IMR-90 (cell line): ENCODE measurements at regions not wholly inside any gene's neighbourhood (a gene's known extent, or its start where the extent isn't known, plus 50 kb on each side); places are given as distances from the start of the nearest gene placed in this dataset.

Experiments used
- ATAC-seq: fragments of 200-7000 bp; cut with Tn5 transposase; 2 replicates; pipeline ENCODE4 v1.9.1; 2020; ENCODE audit warnings: low read depth, mild to moderate bottlenecking, moderate library complexity
- BruUV-seq: library from RNA; stranded (reverse); fragments of 400-500 nt; replicated peaks from 2 replicates; lab custom pipeline; 2021; lab: Mats Ljungman, UMichigan
- CTCF ChIA-PET: fragments of 300-600 bp; formaldehyde crosslinking; extraction: SDS; loops from one replicate; lab custom pipeline; 2021; ENCODE audit warnings: antibody characterized with exemption; lab: Yijun Ruan, JAX
- POLR2A ChIA-PET: fragments of 300-600 bp; sonication (Branson Sonifier 250); formaldehyde crosslinking; loops from one replicate; lab custom pipeline; 2022; ENCODE audit warnings: antibody characterized with exemption; ENCODE audit not compliant: unreplicated experiment; lab: Charles Lee
- DNase-seq: peaks from one replicate; pipeline ENCODE4 v3.0.0; 2013
- H2AFZ ChIP-seq: replicated peaks from 2 replicates; pipeline ENCODE3; 2013; ENCODE audit warnings: low read length, mild to moderate bottlenecking; ENCODE audit not compliant: poor library complexity
- H2AK5ac ChIP-seq: 2 replicates; pipeline ENCODE4 v1.6.1; 2013; ENCODE audit warnings: low read depth, low read length, inconsistent platforms
- H2AK9ac ChIP-seq: replicated peaks from 2 replicates; pipeline ENCODE3; 2013; ENCODE audit warnings: mild to moderate bottlenecking, low read depth, low read length, moderate library complexity; ENCODE audit not compliant: poor library complexity
- H2BK120ac ChIP-seq: 2 replicates; pipeline ENCODE4 v1.6.1; 2013; ENCODE audit warnings: low read depth, low read length, inconsistent platforms
- H2BK15ac ChIP-seq: 3 replicates; pipeline ENCODE4 v1.6.1; 2013; ENCODE audit warnings: low read depth, low read length, inconsistent platforms
- H2BK20ac ChIP-seq: 2 replicates; pipeline ENCODE4 v1.6.1; 2013; ENCODE audit warnings: low read depth, mild to moderate bottlenecking, inconsistent platforms, low read length, moderate library complexity
- H2BK5ac ChIP-seq: 2 replicates; pipeline ENCODE4 v1.6.1; 2013; ENCODE audit warnings: mild to moderate bottlenecking, low read depth, low read length, inconsistent platforms; ENCODE audit not compliant: poor library complexity, severe bottlenecking
- H3K14ac ChIP-seq: replicated peaks from 2 replicates; pipeline ENCODE4 v1.6.1; 2013; ENCODE audit warnings: low read depth, low read length, inconsistent platforms
- H3K18ac ChIP-seq: 2 replicates; pipeline ENCODE4 v1.6.1; 2013; ENCODE audit warnings: low read depth, low read length, control low read depth
- H3K23ac ChIP-seq: 2 replicates; pipeline ENCODE4 v1.6.1; 2013; ENCODE audit warnings: low read depth, low read length, inconsistent platforms
- H3K27ac ChIP-seq: 2 replicates; pipeline ENCODE4 v1.5.1; 2013; ENCODE audit warnings: mild to moderate bottlenecking, control low read depth, low read length; ENCODE audit not compliant: insufficient read depth
- H3K27me3 ChIP-seq: 2 replicates; pipeline ENCODE4 v1.6.1; 2013; ENCODE audit warnings: low read length; ENCODE audit not compliant: control insufficient read depth, insufficient read depth
- H3K36me3 ChIP-seq: 2 replicates; pipeline ENCODE4 v1.6.1; 2013; ENCODE audit warnings: low read length, mixed read lengths; ENCODE audit not compliant: control insufficient read depth, insufficient read depth
- H3K4ac ChIP-seq: 2 replicates; pipeline ENCODE4 v1.6.1; 2013; ENCODE audit warnings: low read depth, low read length, inconsistent platforms
- H3K4me1 ChIP-seq: 2 replicates; pipeline ENCODE4 v1.6.1; 2013; ENCODE audit warnings: low read length, mixed read lengths; ENCODE audit not compliant: control insufficient read depth, insufficient read depth
- H3K4me2 ChIP-seq: 2 replicates; pipeline ENCODE4 v1.6.1; 2013; ENCODE audit warnings: low read depth, mild to moderate bottlenecking, control low read depth, low read length, moderate library complexity
- H3K4me3 ChIP-seq: 2 replicates; pipeline ENCODE4 v1.5.1; 2013; ENCODE audit warnings: low read depth, mild to moderate bottlenecking, control low read depth, low read length, moderate library complexity; ENCODE audit not compliant: insufficient read depth
- H3K56ac ChIP-seq: 2 replicates; pipeline ENCODE4 v1.6.1; 2013; ENCODE audit warnings: low read length, inconsistent platforms; ENCODE audit not compliant: insufficient read depth; ENCODE audit errors: extremely low read depth
- H3K79me1 ChIP-seq, 2 experiments: 2 replicates each; pipeline ENCODE4 v1.6.1; 2013; ENCODE audit warnings: low read length in 2 of 2, inconsistent platforms in 1 of 2, low read depth in 1 of 2
- H3K9ac ChIP-seq: 2 replicates; pipeline ENCODE4 v1.6.1; 2013; ENCODE audit warnings: low read depth, low read length, control low read depth
- H3K9me1 ChIP-seq: 2 replicates; pipeline ENCODE4 v1.6.1; 2013; ENCODE audit warnings: low read length, inconsistent platforms; ENCODE audit not compliant: insufficient read depth
- H3K9me3 ChIP-seq: 2 replicates; pipeline ENCODE4 v1.6.1; 2013; ENCODE audit warnings: low read length; ENCODE audit not compliant: control insufficient read depth, insufficient read depth
- H4K20me1 ChIP-seq: 2 replicates; pipeline ENCODE4 v1.6.1; 2013; ENCODE audit warnings: low read length, inconsistent platforms; ENCODE audit not compliant: insufficient read depth
- H4K5ac ChIP-seq: 2 replicates; pipeline ENCODE4 v1.6.1; 2013; ENCODE audit warnings: mild to moderate bottlenecking, low read depth, low read length, control low read depth
- H4K8ac ChIP-seq, 2 experiments: 2 replicates each; pipeline ENCODE4 v1.6.1; 2013; ENCODE audit warnings: low read depth in 2 of 2, low read length in 2 of 2, control low read depth in 1 of 2, inconsistent platforms in 1 of 2
- H4K91ac ChIP-seq: 2 replicates; pipeline ENCODE4 v1.6.1; 2013; ENCODE audit warnings: low read depth, low read length, inconsistent platforms; ENCODE audit not compliant: insufficient read depth
- BHLHE40 ChIP-seq: fragments of 150-350 bp; IDR thresholded peaks from 2 replicates; pipeline ENCODE4 v1.6.1; 2016; ENCODE audit warnings: mild to moderate bottlenecking, low read depth, low read length
- CEBPB ChIP-seq: IDR thresholded peaks from 2 replicates; pipeline ENCODE4 v1.6.1; 2012; ENCODE audit warnings: low read depth, low read length, improper control_type of control experiment
- CHD1 ChIP-seq: IDR thresholded peaks from 2 replicates; pipeline ENCODE4 v1.6.1; 2012; ENCODE audit warnings: low read depth, low read length, improper control_type of control experiment
- FOS ChIP-seq: fragments of 150-350 bp; IDR thresholded peaks from 2 replicates; pipeline ENCODE4 v1.6.1; 2016; ENCODE audit warnings: low read depth, low read length
- MAFK ChIP-seq: IDR thresholded peaks from 2 replicates; pipeline ENCODE4 v1.6.1; 2012; ENCODE audit warnings: low read depth, low read length, improper control_type of control experiment
- MAZ ChIP-seq: IDR thresholded peaks from 2 replicates; pipeline ENCODE4 v1.6.1; 2012; ENCODE audit warnings: low read depth, mild to moderate bottlenecking, low read length, improper control_type of control experiment, moderate library complexity, borderline replicate concordance
- MXI1 ChIP-seq: IDR thresholded peaks from 2 replicates; pipeline ENCODE4 v1.6.1; 2012; ENCODE audit warnings: low read depth, mild to moderate bottlenecking, low read length, moderate library complexity, borderline replicate concordance
- NFE2L2 ChIP-seq: fragments of 150-350 bp; IDR thresholded peaks from 2 replicates; pipeline ENCODE4 v1.6.1; 2016; ENCODE audit warnings: low read depth, mild to moderate bottlenecking, low read length
- POLR2A ChIP-seq: IDR thresholded peaks from 2 replicates; pipeline ENCODE4 v1.6.1; 2012; ENCODE audit warnings: mild to moderate bottlenecking, low read depth, low read length
- RAD21 ChIP-seq: IDR thresholded peaks from 2 replicates; pipeline ENCODE4 v1.6.1; 2012; ENCODE audit warnings: low read length, improper control_type of control experiment
- RCOR1 ChIP-seq: IDR thresholded peaks from 2 replicates; pipeline ENCODE4 v1.6.1; 2012; ENCODE audit warnings: mild to moderate bottlenecking, low read length, improper control_type of control experiment; ENCODE audit not compliant: insufficient replicate concordance
- RFX5 ChIP-seq: IDR thresholded peaks from 2 replicates; pipeline ENCODE4 v1.8.0; 2012; ENCODE audit warnings: low read depth, mild to moderate bottlenecking, low read length, moderate library complexity
- SMC3 ChIP-seq: fragments of 150-350 bp; IDR thresholded peaks from 2 replicates; pipeline ENCODE4 v1.6.1; 2016; ENCODE audit warnings: low read depth, mild to moderate bottlenecking, antibody characterized with exemption, low read length, moderate library complexity
- whole genome bisulfite sequencing, 2 experiments: methylation state at CpG; one replicate each; pipeline versions ENCODE4 v1.1.5 to v1.1.7; 2013; ENCODE audit warnings: missing lambda C conversion rate in 2 of 2; ENCODE audit not compliant: insufficient read length in 1 of 2; ENCODE audit errors: extremely low coverage in 2 of 2; 5-methylcytosine and 5-hydroxymethylcytosine counted together
- dilution Hi-C: fragments of 300-500 bp; cut with HindIII; formaldehyde crosslinking; loops from one replicate; pipeline ENCODE4 v1.14.3; 2018; ENCODE audit warnings: low sequenced_read_pairs; ENCODE audit not compliant: unreplicated experiment
- in situ Hi-C: fragments of 300-500 bp; cut with MboI; formaldehyde crosslinking; loops from 3 replicates; pipeline ENCODE4 v1.14.3; 2019; ENCODE audit warnings: low sequenced_read_pairs, inconsistent platforms, mixed read lengths
- intact Hi-C: fragments of 100-400 bp; cut with micrococcal nuclease; formaldehyde crosslinking; loops from 2 replicates; pipeline ENCODE4 v1.10.0; 2022
- TF ChIP-seq, protein P1 (sequence below): fragments of 150-350 bp; IDR thresholded peaks from 2 replicates; pipeline ENCODE4 v1.6.1; 2016; ENCODE audit warnings: low read depth, mild to moderate bottlenecking, low read length, moderate library complexity, borderline replicate concordance
- TF ChIP-seq, protein P2 (sequence below): conservative IDR thresholded peaks from 2 replicates; pipeline ENCODE4 v1.5.1; 2012; ENCODE audit warnings: mild to moderate bottlenecking, low read depth, low read length, improper control_type of control experiment
- TF ChIP-seq, protein P3 (sequence below): fragments of 150-350 bp; IDR thresholded peaks from 2 replicates; pipeline ENCODE4 v1.6.1; 2017; ENCODE audit warnings: mild to moderate bottlenecking, antibody characterized with exemption, low read length, low read depth

DNA sequence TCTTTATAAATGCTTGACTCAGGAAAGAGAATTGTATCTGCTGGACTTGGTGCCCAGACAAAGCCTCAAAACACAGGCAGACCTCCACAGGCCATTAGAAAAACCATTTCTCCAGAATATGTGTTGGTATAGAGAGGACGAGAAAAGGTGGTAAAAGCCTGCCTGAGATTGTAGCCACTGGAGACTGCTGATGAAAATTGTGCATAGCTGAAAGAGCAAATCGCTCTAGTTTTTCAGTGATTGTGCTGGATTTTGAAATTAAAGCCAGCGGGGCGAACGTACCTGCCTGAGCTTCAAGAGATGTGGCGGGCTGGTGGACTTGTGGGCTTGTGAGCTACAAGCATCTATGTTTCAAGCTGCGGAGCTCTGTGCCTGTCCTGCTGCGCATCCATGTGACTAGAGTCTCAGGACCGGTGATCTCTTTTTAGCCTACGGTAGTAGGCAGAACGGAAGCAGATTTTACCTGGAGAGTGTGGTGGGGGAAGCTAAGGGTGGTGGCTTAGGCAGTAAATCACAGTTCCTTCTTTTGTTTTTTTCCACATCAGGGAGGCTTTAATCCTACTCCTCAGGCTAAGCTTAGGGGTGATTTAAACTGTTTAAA, 193.6 kb downstream of the SREK1 start:
- TF ChIP-seq MAZ (no peak), FOS (no peak), CEBPB (no peak), SMC3 (no peak), BHLHE40 (no peak), RFX5 (no peak), MXI1 (no peak), NFE2L2 (no peak), CHD1 (no peak), MAFK (no peak), RCOR1 (no peak), RAD21 (no peak), POLR2A (no peak)
- TF ChIP-seq, protein P1, sequence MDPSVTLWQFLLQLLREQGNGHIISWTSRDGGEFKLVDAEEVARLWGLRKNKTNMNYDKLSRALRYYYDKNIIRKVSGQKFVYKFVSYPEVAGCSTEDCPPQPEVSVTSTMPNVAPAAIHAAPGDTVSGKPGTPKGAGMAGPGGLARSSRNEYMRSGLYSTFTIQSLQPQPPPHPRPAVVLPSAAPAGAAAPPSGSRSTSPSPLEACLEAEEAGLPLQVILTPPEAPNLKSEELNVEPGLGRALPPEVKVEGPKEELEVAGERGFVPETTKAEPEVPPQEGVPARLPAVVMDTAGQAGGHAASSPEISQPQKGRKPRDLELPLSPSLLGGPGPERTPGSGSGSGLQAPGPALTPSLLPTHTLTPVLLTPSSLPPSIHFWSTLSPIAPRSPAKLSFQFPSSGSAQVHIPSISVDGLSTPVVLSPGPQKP: no peak
- TF ChIP-seq, protein P2, sequence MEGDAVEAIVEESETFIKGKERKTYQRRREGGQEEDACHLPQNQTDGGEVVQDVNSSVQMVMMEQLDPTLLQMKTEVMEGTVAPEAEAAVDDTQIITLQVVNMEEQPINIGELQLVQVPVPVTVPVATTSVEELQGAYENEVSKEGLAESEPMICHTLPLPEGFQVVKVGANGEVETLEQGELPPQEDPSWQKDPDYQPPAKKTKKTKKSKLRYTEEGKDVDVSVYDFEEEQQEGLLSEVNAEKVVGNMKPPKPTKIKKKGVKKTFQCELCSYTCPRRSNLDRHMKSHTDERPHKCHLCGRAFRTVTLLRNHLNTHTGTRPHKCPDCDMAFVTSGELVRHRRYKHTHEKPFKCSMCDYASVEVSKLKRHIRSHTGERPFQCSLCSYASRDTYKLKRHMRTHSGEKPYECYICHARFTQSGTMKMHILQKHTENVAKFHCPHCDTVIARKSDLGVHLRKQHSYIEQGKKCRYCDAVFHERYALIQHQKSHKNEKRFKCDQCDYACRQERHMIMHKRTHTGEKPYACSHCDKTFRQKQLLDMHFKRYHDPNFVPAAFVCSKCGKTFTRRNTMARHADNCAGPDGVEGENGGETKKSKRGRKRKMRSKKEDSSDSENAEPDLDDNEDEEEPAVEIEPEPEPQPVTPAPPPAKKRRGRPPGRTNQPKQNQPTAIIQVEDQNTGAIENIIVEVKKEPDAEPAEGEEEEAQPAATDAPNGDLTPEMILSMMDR: no peak
- TF ChIP-seq, protein P3, sequence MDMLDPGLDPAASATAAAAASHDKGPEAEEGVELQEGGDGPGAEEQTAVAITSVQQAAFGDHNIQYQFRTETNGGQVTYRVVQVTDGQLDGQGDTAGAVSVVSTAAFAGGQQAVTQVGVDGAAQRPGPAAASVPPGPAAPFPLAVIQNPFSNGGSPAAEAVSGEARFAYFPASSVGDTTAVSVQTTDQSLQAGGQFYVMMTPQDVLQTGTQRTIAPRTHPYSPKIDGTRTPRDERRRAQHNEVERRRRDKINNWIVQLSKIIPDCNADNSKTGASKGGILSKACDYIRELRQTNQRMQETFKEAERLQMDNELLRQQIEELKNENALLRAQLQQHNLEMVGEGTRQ: no peak
- CTCF ChIA-PET: no interaction called here
- ATAC-seq: no peak

More for the DNA sequence above, 193.6 kb downstream of the SREK1 start:
- H3K4me1 ChIP-seq: no peaks in the 10 kb centered on the region
- no peaks in the 10 kb centered on the region for H4K20me1 ChIP-seq
- no peak overlapping the region for H3K4me2 ChIP-seq
- no peak overlapping the region for H3K18ac ChIP-seq
- 100% methylated on average over 1 of the region's 11 CpGs; no CpG with 5 or more reads in 1 of the 2 experiments for WGBS, 2 experiments
- no peak overlapping the region for H3K9ac ChIP-seq
- H4K91ac ChIP-seq: no peak overlapping the region
- no peak overlapping the region for H2BK120ac ChIP-seq
- POLR2A ChIA-PET: no interaction called here
- H3K27ac ChIP-seq: no peak overlapping the region
- no peak overlapping the region for H4K8ac ChIP-seq
- BruUV-seq: no TSS peak
- H2BK5ac ChIP-seq: no peak overlapping the region
- in situ Hi-C loops: no loop called here
- H2BK20ac ChIP-seq: no peak overlapping the region
- no peaks in the 10 kb centered on the region for H3K79me1 ChIP-seq
- no peaks in the 10 kb centered on the region for H3K27me3 ChIP-seq
- H3K23ac ChIP-seq: no peak overlapping the region
- H2BK15ac ChIP-seq: no peak overlapping the region
- no peak overlapping the region for H2AFZ ChIP-seq
- H3K56ac ChIP-seq: no peak overlapping the region
- dilution Hi-C loops: no loop called here
- intact Hi-C loops: no loop called here
- no peak overlapping the region for H2AK9ac ChIP-seq
- no peak overlapping the region for H3K4me3 ChIP-seq
- no peak for DNase-seq
- no peak overlapping the region for H4K5ac ChIP-seq
- no peaks in the 10 kb centered on the region for H3K36me3 ChIP-seq
- no peaks in the 10 kb centered on the region for H3K9me3 ChIP-seq
- H3K9me1 ChIP-seq: no peaks in the 10 kb centered on the region
- H3K4ac ChIP-seq: no peak overlapping the region
- H2AK5ac ChIP-seq: no peak overlapping the region
- H3K14ac ChIP-seq: no peak overlapping the region
